Mucosa of descending colon (tissue), 3 donors: ENCODE measurements at regions not wholly inside any gene's neighbourhood (a gene's known extent, or its start where the extent isn't known, plus 50 kb on each side); places are given as distances from the start of the nearest gene placed in this dataset.
"Not testable (repeated sequence)": the region's sequence is repeated elsewhere in the genome, so short reads cannot be mapped to it uniquely, and the experiment has no call there.

Source experiments
- ATAC-seq: fragments of 200-7000 bp; cut with Tn5 transposase; one replicate; pipeline ENCODE4 v1.9.1; 2020; ENCODE audit warnings: mild to moderate bottlenecking, moderate library complexity
- DNase-seq, 3 donors: peaks; one replicate each; pipeline ENCODE4 v3.0.0-alpha.2; 2020
- H3K36me3 ChIP-seq: fragments of 200-600 bp; one replicate; pipeline ENCODE4 v1.8.0; 2021; ENCODE audit warnings: low read depth, mild to moderate bottlenecking
- H3K4me1 ChIP-seq: fragments of 200-600 bp; one replicate; pipeline ENCODE4 v1.8.0; 2021; ENCODE audit warnings: low read depth, mild to moderate bottlenecking
- H3K4me3 ChIP-seq: fragments of 200-600 bp; one replicate; pipeline ENCODE4 v1.8.0; 2021; ENCODE audit warnings: mild to moderate bottlenecking
- H3K9me3 ChIP-seq: fragments of 200-600 bp; one replicate; pipeline ENCODE4 v1.8.0; 2021; ENCODE audit warnings: mild to moderate bottlenecking
- intact Hi-C, 2 donors: fragments of 100-400 bp; cut with DNase I in 1 of 2; cut with micrococcal nuclease in 1 of 2; formaldehyde crosslinking; loops; one replicate each; pipeline versions ENCODE4 v1.11.0 to v1.11.1; 2022; cut with DNase I, micrococcal nuclease
- TF ChIP-seq, protein P1 (sequence below): fragments of 200-600 bp; IDR thresholded peaks from one replicate; pipeline ENCODE4 v1.8.0; 2022; ENCODE audit warnings: antibody characterized with exemption, mild to moderate bottlenecking
- donor health status: DM: no; HTN: no; CAD: no; lungs with moderate emphysema.
- donor health status: DM: no; HTN: no; CAD: no.
- donor health status: DM: no; HTN: yes; CAD: no.

DNA sequence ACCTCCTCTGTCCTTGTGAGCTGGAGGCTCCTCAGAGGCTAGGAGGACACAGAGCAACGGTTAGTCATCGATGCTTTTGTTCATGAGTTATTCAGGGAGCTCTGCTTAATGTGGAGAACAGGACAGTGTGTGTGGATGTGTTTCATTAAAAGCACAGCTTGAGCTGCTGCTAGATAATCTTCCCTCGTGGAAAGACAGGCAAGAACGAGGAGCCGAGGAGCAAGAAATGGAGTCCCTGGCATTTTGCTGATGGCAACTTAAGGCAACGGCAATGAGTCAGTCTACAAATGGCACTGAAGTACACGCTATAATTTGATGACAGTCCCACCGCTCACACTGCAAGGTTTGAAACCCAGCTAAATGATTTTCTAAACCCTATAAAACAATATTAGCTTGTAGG lies 106.2 kb downstream of the IGLL1 start:
- intact Hi-C loops: no loop called here
- H3K9me3 ChIP-seq: no peaks in the 10 kb centered on the region
- ATAC-seq (no peak), DNase-seq (no peak)
- TF ChIP-seq, protein P1, sequence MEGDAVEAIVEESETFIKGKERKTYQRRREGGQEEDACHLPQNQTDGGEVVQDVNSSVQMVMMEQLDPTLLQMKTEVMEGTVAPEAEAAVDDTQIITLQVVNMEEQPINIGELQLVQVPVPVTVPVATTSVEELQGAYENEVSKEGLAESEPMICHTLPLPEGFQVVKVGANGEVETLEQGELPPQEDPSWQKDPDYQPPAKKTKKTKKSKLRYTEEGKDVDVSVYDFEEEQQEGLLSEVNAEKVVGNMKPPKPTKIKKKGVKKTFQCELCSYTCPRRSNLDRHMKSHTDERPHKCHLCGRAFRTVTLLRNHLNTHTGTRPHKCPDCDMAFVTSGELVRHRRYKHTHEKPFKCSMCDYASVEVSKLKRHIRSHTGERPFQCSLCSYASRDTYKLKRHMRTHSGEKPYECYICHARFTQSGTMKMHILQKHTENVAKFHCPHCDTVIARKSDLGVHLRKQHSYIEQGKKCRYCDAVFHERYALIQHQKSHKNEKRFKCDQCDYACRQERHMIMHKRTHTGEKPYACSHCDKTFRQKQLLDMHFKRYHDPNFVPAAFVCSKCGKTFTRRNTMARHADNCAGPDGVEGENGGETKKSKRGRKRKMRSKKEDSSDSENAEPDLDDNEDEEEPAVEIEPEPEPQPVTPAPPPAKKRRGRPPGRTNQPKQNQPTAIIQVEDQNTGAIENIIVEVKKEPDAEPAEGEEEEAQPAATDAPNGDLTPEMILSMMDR: no peak
- H3K36me3 ChIP-seq: no peaks in the 10 kb centered on the region
- no peak overlapping the region for H3K4me3 ChIP-seq
- H3K4me1 ChIP-seq: no peaks in the 10 kb centered on the region

DNA sequence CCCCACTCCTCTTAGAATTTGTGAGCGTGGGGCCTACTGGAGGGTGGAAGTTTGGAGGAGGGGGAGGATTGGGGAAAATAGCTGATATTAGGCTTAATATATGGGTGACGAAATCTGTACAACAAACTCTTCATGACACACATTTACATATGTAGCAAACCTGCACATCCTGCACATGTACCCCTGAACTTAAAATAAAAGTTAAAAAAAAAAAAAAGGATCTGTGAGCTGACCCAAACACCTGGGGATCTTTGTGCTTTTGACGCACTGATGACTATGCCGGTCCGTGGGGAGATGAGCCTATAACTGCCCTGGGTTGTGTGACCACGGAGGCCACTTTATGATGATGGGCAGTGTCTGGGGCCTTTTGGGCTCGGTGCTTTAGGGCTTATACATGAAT lies 107.7 kb downstream of the IGLL1 start:
- H3K4me1 ChIP-seq, H3K4me3 ChIP-seq, H3K9me3 ChIP-seq, DNase-seq, ATAC-seq, intact Hi-C loops, H3K36me3 ChIP-seq: not testable (repeated sequence)

DNA sequence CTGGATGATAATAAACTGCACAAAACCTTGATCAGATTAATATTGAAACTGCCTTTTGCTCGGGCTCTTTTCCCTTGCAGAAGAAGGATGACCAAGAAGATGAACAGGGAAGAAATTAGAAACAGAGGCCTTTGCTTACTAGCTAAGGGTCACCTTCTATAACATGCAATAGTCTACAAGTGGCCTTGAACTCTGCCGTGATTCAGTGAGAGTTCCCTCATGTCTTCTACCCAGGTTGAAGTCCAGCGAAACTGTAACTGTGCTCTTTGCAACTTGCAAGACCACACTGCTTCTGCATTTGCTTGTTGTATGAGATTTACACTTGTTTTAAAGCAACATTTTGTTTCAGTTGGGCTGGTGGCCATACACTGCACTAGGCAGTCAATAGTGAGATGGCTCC lies 108.4 kb downstream of the IGLL1 start:
- H3K36me3 ChIP-seq: no peaks in the 10 kb centered on the region
- TF ChIP-seq, protein P1: no peak
- intact Hi-C loops: no loop called here
- H3K4me3 ChIP-seq: no peak overlapping the region
- DNase-seq (no peak), ATAC-seq (no peak)
- H3K4me1 ChIP-seq: no peaks in the 10 kb centered on the region
- H3K9me3 ChIP-seq: no peaks in the 10 kb centered on the region

DNA sequence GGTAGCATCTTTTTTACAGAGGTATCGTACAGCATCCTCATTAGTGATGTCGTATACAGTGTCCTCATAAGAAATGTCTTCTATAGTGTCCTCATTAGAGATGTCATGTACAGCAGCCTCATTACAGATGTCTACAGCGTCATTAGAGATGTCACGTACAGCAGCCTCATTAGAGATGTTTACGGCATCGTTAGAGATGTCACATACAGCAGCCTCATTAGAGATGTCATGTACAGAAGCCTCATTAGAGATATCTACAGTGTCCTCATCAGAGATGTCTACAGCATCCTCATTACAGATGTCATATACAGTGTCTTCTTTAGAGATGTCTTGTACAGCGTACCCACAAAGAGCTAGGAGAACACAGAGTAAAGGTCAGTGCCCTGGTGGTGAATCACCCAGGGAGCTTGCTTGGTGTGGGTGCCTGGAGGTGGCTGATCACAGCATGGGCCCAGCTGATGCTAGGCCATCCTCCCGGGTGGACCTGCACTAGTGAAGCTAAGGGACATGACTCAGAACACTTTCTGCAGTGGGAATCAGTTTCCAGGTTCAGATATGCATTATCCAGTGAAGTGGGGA lies 109.2 kb downstream of the IGLL1 start:
- no peak for DNase-seq
- ATAC-seq: no peak
- TF ChIP-seq, protein P1: no peak
- H3K36me3 ChIP-seq: no peaks in the 10 kb centered on the region
- no peaks in the 10 kb centered on the region for H3K9me3 ChIP-seq
- intact Hi-C loops: no loop called here
- no peaks in the 10 kb centered on the region for H3K4me1 ChIP-seq
- H3K4me3 ChIP-seq: no peak overlapping the region

DNA sequence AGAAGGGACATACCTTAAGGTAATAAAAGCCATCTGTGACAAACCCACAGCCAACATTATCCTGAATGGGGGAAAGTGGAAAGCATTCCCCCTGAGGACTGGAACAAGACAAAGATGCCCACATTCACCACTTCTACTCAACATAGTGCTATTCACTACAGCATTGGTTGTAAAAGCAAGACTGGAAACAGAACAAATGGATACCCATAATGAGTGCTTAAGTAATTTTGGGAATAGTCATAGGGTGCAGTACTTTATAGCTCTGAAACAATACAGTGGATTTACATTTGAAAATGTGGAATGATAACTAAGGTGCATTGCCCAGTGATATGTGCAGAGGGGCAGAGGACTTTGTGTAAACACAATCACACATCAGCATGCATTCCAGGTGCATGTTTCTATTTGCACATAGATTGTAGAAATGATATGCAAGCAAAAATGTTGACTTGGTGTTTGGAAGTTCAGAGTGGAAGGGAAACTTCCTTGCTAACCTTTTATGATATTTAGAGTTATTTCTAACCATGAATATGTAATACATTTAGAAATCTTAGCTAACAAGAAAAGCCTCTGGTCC lies 112.3 kb downstream of the IGLL1 start:
- DNase-seq: no peak
- intact Hi-C loops: no loop called here
- Histone ChIP-seq H3K4me1 (no peaks in the 10 kb centered on the region), H3K4me3 (no peak overlapping the region), H3K9me3 (no peaks in the 10 kb centered on the region), H3K36me3 (no peaks in the 10 kb centered on the region)
- TF ChIP-seq, protein P1: no peak
- ATAC-seq: no peak

DNA sequence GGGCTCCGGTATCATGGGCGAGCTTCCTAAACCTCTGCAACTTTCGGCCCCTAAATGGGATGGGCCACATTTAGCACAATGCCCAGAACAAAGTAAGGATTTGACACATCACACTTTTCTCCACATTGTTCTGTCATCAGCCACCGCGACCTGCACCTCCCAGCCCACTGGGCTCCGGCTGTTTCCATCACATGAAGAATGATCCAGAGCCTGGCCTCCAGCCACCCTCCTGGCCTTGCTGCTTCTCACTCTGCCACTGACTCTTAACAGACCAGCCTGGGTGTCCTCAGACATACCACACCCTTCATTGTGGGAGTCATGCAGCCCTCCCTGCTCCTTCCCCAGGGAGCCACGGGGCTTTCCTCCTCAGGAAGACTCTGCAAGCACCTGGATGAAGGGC lies 113.7 kb downstream of the IGLL1 start:
- intact Hi-C loops: no loop called here
- no peaks in the 10 kb centered on the region for H3K36me3 ChIP-seq
- DNase-seq (no peak), ATAC-seq (no peak)
- H3K4me1 ChIP-seq: no peaks in the 10 kb centered on the region
- H3K4me3 ChIP-seq: no peak overlapping the region
- TF ChIP-seq, protein P1: no peak
- no peaks in the 10 kb centered on the region for H3K9me3 ChIP-seq

DNA sequence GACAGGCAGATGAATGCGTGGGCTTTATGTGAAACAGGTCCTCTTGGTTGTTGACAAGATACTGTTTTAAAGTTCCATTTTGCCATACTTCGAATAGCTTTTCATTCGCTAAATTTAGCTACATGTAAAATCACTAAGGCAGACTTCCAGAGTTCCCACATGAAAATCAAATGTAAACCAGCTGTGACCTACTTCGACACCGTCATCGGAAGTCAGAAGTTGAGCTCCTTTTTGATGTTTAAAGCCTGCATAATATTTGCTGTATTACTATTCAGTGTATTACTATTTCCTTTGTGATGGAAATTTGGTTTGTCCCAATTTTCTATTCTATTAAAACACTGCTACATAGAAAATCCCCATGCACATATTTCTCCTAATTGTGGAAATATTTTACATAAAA lies 115.3 kb downstream of the IGLL1 start:
- DNase-seq, H3K4me3 ChIP-seq, intact Hi-C loops, H3K9me3 ChIP-seq, H3K4me1 ChIP-seq, H3K36me3 ChIP-seq, ATAC-seq: not testable (repeated sequence)

DNA sequence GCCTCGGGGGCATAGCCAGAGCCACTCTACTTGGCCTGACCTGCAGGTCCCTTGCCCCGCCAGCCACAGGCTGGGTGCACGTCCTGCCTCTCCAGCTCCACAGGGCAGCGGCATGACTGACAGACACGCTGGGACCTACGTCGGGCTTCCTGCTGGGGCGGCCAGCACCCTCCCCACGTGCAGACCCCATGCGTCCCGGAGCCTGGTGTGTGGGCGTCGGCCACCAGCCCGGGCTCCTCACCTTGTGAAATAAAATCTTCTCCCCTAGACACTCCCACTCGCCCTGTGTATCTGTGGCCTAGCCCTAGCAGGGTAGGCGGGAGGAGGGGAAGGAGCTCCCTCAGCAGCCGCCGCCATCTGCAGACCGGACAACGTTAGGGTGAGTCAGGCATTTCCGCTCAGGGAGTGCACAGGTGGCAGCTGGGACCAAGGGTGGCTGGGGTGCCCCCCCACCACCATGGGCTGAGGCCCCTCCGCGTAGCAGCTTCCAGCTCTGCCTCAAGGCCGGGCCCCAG lies 119.5 kb downstream of the IGLL1 start:
- H3K4me3 ChIP-seq, H3K36me3 ChIP-seq, DNase-seq, ATAC-seq, intact Hi-C loops, H3K4me1 ChIP-seq, H3K9me3 ChIP-seq: not testable (repeated sequence)

DNA sequence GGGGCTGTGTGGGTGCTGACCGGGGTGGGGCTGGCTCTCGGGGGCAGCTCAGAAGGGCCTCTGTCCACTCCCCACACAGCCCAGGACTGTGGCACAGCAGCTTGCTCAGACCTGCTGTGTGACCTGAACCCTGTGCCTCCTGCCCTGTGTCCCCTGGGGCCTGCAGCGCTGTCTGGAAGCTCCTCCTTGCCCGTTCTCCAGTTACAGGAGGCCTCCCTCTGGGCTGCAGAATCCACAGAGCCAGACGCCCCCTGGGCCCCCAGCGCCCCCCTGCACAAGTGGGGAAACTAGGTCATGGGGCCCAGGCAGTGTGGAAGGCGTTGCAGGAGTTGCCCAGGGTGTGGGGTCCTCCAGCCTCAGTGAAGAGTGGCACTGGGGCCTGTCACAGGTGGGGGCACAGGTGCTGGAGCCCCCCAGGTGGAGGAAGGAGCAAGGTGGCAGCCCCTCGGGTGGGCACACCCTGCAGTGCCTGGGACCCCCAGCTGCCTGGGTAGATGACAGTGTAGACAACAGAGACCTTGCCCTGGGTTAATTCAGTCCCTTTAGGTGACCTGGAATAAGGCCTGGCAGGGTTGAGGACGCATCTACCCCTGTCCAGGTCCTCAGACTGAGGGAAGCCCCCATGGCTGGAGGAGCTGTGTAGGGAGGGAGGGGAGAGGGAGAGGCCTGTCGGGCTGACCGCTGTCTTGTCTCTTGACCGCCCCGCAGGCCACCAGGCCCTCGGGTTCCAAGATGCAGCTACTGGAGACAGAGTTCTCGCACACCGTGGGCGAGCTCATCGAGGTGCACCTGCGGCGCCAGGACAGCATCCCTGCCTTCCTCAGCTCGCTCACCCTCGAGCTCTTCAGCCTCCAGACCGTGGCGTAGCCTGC lies 120.2 kb downstream of the IGLL1 start:
- H3K4me3 ChIP-seq, H3K4me1 ChIP-seq, DNase-seq, H3K36me3 ChIP-seq, intact Hi-C loops, ATAC-seq, H3K9me3 ChIP-seq: not testable (repeated sequence)
